Activated B cell treated with CpG ODN at 0.5 μM for 24 hours (primary cell): ENCODE measurements at regions not wholly inside any gene's neighbourhood (a gene's known extent, or its start where the extent isn't known, plus 50 kb on each side); places are given as distances from the start of the nearest gene placed in this dataset.

Experiments used
- ATAC-seq: fragments of 200-7000 bp; cut with Tn5 transposase; one replicate; pipeline ENCODE4 v1.10.0; 2021; ENCODE audit warnings: low read depth, mild to moderate bottlenecking, moderate library complexity
- CTCF ChIA-PET: fragments of 350-600 bp; sonication (Branson Sonifier 250); formaldehyde crosslinking; loops from one replicate; lab custom pipeline; 2021; ENCODE audit warnings: antibody characterized with exemption; lab: Charles Lee
- POLR2A ChIA-PET: fragments of 350-600 bp; sonication (Branson Sonifier 250); formaldehyde crosslinking; loops from one replicate; lab custom pipeline; 2021; ENCODE audit warnings: antibody characterized with exemption; lab: Charles Lee
- DNase-seq: peaks from one replicate; pipeline ENCODE4 v3.0.0; 2022
- H3K27ac Mint-ChIP-seq: one replicate; pipeline ENCODE4 v1.8.0; 2020; ENCODE audit warnings: mixed read lengths
- H3K27me3 Mint-ChIP-seq: one replicate; pipeline ENCODE4 v1.8.0; 2021; ENCODE audit warnings: mixed read lengths
- H3K36me3 Mint-ChIP-seq: one replicate; pipeline ENCODE4 v1.8.0; 2021; ENCODE audit warnings: low read depth, mixed read lengths
- H3K4me1 Mint-ChIP-seq: one replicate; pipeline ENCODE4 v1.8.0; 2021; ENCODE audit warnings: mixed read lengths
- H3K4me3 Mint-ChIP-seq: one replicate; pipeline ENCODE4 v1.8.0; 2020; ENCODE audit warnings: mild to moderate bottlenecking, mixed read lengths
- H3K9me3 Mint-ChIP-seq: one replicate; pipeline ENCODE4 v1.8.0; 2020; ENCODE audit warnings: mixed read lengths
- intact Hi-C: fragments of 100-400 bp; cut with micrococcal nuclease; formaldehyde crosslinking; loops from one replicate; pipeline ENCODE4 v1.15.1; 2024
- TF ChIP-seq, protein P1 (sequence below): fragments of 200-600 bp; IDR thresholded peaks from one replicate; pipeline ENCODE4 v1.8.0; 2022; ENCODE audit warnings: antibody characterized with exemption, mild to moderate bottlenecking

DNA sequence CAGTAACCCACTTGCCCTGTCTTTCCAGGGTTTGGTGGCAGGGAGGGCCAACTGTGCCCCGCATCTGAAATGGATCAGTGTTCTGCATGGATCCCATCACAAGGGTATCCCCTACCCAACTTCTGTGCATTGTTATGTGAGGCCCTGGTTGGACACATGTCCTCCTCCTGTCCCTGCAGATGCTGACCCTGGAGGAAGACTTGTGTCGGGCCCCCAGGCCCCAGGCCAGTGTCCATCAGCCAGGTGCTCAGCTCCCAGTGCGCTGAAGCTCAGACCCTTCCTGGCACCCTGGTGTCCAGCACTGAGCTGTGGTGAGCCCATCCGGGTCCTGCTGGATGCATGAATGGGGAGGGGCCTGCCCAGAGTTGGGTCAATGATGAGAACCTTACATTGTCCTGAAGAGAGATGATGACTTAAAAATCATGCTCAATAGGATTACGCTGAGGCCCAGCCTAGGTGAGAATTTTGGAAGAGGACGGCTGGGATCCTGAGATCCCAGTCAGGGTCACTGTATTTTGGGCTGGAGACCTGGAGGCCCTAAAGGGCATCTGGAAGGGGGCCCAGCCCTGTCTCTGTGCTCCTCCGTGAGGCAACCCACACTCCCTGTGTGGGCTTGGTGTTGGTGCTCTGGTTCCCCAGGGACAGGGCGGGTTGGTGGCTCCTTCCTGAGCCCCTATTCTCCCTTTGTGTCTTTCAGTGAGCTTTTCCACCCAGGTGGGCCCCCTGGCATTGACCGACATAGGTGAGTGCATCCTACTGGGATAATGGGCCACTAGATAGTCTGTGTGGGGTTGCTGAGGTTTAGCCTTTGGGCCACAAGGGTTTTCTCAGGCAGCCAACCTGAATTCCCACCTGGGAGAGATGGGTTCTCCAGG is 199.1 kb downstream of the UBE3A start:
- TF ChIP-seq, protein P1, sequence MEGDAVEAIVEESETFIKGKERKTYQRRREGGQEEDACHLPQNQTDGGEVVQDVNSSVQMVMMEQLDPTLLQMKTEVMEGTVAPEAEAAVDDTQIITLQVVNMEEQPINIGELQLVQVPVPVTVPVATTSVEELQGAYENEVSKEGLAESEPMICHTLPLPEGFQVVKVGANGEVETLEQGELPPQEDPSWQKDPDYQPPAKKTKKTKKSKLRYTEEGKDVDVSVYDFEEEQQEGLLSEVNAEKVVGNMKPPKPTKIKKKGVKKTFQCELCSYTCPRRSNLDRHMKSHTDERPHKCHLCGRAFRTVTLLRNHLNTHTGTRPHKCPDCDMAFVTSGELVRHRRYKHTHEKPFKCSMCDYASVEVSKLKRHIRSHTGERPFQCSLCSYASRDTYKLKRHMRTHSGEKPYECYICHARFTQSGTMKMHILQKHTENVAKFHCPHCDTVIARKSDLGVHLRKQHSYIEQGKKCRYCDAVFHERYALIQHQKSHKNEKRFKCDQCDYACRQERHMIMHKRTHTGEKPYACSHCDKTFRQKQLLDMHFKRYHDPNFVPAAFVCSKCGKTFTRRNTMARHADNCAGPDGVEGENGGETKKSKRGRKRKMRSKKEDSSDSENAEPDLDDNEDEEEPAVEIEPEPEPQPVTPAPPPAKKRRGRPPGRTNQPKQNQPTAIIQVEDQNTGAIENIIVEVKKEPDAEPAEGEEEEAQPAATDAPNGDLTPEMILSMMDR = no peak
- ChIA-PET POLR2A (no interaction called here), CTCF (no interaction called here)
- intact Hi-C loops = no loop called here
- Mint-ChIP-seq H3K4me1 (no peaks in the 10 kb centered on the region), H3K27ac (no peak overlapping the region), H3K27me3 (no peaks in the 10 kb centered on the region), H3K9me3 (peaks cover 2% of the 10 kb centered on the region), H3K36me3 (no peaks in the 10 kb centered on the region), H3K4me3 (no peak overlapping the region)
- ATAC-seq (no peak), DNase-seq (no peak)

DNA sequence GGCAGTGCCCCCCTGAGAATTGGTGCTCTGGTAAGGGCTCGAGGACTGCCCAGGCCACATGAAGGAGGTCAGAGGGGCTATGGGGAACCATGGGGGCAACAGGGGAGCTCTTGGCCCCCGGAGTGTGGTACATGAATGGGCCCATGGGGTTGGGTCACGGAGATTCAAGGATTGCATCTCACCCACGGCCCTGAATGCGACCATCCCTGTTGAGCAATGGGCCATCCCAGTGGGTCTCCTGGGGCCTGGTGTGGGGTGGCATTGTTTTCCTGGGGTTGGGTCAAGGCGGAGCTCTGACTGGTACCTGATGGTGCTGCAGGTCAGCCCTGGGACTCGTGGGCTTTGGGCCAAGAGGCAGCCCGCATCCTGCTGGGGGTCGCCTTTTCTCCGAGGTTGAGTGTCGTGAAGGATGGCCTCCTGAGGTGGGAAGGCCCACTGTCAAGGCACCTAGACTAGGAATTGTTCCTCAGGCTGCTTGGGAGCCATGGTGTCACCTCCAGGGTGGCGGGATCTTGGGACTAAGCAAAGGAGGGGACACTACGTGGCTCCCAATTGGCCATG is 198.3 kb downstream of the UBE3A start:
- Mint-ChIP-seq H3K36me3 (no peaks in the 10 kb centered on the region), H3K27me3 (no peaks in the 10 kb centered on the region), H3K4me1 (no peaks in the 10 kb centered on the region), H3K9me3 (peaks cover 2% of the 10 kb centered on the region), H3K4me3 (no peak overlapping the region), H3K27ac (no peak overlapping the region)
- intact Hi-C loops = no loop called here
- POLR2A ChIA-PET = no interaction called here
- DNase-seq (no peak), ATAC-seq (no peak)
- CTCF ChIA-PET = no interaction called here
- TF ChIP-seq, protein P1 = no peak

DNA sequence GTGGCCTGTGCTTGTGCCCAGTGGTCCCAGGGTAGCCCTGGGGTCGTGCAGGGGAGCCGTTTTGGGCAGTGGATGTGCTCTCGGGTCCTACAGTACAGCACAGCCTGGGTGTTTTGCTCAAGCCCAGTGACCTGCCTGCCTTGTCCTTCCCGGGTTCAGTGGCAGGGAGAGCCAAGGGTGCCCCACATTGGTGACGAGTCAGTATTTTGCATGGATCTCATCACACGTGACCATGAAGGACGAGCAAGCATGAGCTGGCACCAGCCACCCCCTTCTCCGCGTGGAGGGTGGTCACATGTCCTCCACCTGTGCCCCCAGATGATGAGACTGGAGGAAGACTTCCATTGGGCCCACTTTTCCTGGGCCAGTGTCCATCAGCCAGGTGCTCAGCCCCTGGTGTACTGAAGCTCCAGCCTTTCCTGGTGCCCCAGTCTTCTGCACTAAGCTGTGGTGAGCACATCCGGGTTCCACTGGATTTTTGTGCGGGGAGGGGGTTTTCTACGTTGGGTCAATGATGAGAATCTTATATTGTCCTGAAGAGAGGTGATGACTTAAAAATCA is 197.5 kb downstream of the UBE3A start:
- TF ChIP-seq, protein P1 = no peak
- POLR2A ChIA-PET = no interaction called here
- Mint-ChIP-seq H3K4me3 (no peak overlapping the region), H3K36me3 (no peaks in the 10 kb centered on the region), H3K9me3 (peaks cover 2% of the 10 kb centered on the region), H3K4me1 (no peaks in the 10 kb centered on the region), H3K27me3 (no peaks in the 10 kb centered on the region), H3K27ac (no peak overlapping the region)
- DNase-seq (no peak), ATAC-seq (no peak)
- CTCF ChIA-PET = no interaction called here
- intact Hi-C loops = no loop called here

DNA sequence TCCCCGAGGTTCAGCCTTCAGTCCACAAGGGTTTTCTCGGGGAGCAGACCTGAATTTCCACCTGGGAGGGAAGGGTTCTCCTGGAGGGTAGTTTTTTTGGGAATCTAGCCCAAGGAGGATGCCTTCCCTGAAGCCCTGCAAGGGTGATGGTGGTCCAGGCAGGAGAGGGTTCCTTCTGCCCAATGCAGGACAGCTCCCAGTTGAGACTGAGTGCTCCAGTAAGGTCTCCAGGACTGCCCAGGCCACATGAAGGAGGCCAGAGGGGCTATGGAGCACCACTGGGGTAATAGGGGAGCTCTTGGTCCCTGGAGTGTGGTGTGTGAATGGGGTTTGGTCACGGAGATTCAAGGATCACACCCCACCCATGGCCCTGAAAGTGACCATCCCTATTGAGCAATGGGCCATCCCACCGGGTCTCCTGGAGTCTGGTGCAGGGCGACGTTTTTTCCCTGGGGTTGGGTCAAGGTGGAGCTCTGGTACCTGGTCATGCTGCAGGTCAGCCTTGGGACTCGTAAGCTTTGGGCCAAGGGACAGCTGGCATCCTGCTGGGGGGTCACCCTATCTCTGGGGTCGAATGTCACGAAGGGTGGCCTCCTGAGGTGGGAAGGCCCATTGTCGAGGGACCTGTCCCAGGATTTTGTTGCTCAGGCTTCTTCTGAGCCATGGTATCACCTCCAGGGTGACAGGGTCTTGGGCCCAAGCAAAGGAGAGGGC is 196.5 kb downstream of the UBE3A start:
- intact Hi-C loops = no loop called here
- DNase-seq (peak; percentile 4), ATAC-seq (no peak)
- no peak overlapping the region for H3K27ac Mint-ChIP-seq
- TF ChIP-seq, protein P1 = no peak
- H3K4me1 Mint-ChIP-seq = no peaks in the 10 kb centered on the region
- H3K36me3 Mint-ChIP-seq = no peaks in the 10 kb centered on the region
- ChIA-PET POLR2A (no interaction called here), CTCF (no interaction called here)
- peaks cover 5% of the 10 kb centered on the region for H3K9me3 Mint-ChIP-seq
- H3K4me3 Mint-ChIP-seq = no peak overlapping the region
- H3K27me3 Mint-ChIP-seq = no peaks in the 10 kb centered on the region
